ENCODE measurements at regions not wholly inside any gene's neighbourhood (a gene's known extent, or its start where the extent isn't known, plus 50 kb on each side); places are given as distances from the start of the nearest gene placed in this dataset.

DNA sequence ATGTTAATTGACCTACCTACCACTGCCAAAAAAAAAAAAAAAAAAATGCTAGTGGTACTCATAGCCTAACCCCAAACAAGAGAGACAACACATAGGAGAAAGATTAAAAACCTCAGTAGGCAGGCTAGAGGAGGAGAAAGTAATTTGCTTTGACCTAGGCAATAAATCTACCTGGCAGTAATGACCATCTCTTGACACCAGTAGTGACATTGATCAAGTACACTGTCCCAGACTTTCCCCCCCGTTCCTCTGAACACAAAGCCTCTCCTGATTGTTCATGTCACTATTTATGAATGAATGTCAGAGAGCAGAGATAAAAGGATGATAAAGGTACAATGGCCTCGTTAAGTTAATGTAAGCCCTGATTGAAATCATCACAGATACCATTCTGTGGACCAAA lies 746.8 kb downstream of the CBLN4 start:
- POLR2A ChIA-PET, result no interaction called here
- no TSS peak for BruUV-seq (replicated peaks)

More for the DNA sequence above, 746.8 kb downstream of the CBLN4 start:
- ChIA-PET RAD21 (ENCODE audit: unreplicated experiment) (no interaction called here), CTCF (no interaction called here), SMC1A (ENCODE audit: uncharacterized antibody, unreplicated experiment) (no interaction called here)
- TF ChIP-seq, protein P1, sequence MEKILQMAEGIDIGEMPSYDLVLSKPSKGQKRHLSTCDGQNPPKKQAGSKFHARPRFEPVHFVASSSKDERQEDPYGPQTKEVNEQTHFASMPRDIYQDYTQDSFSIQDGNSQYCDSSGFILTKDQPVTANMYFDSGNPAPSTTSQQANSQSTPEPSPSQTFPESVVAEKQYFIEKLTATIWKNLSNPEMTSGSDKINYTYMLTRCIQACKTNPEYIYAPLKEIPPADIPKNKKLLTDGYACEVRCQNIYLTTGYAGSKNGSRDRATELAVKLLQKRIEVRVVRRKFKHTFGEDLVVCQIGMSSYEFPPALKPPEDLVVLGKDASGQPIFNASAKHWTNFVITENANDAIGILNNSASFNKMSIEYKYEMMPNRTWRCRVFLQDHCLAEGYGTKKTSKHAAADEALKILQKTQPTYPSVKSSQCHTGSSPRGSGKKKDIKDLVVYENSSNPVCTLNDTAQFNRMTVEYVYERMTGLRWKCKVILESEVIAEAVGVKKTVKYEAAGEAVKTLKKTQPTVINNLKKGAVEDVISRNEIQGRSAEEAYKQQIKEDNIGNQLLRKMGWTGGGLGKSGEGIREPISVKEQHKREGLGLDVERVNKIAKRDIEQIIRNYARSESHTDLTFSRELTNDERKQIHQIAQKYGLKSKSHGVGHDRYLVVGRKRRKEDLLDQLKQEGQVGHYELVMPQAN (conservative IDR thresholded peaks at IDR 0.05), result no peak
- TF ChIP-seq ZNF384 (IDR thresholded peaks at IDR 0.05; ENCODE audit: borderline replicate concordance, low read depth, low read length) (no peak), ZBED1 (IDR thresholded peaks at IDR 0.05; ENCODE audit: borderline replicate concordance) (no peak), ZNF622 (IDR thresholded peaks at IDR 0.05) (no peak), MYB (IDR thresholded peaks at IDR 0.05; ENCODE audit: borderline replicate concordance, low read depth, low read length) (no peak), SP1 (IDR thresholded peaks at IDR 0.05; ENCODE audit: low read depth, low read length) (no peak), TAF1 (IDR thresholded peaks at IDR 0.05; ENCODE audit: borderline replicate concordance, low read depth, low read length) (no peak)
- TF ChIP-seq, protein P2, sequence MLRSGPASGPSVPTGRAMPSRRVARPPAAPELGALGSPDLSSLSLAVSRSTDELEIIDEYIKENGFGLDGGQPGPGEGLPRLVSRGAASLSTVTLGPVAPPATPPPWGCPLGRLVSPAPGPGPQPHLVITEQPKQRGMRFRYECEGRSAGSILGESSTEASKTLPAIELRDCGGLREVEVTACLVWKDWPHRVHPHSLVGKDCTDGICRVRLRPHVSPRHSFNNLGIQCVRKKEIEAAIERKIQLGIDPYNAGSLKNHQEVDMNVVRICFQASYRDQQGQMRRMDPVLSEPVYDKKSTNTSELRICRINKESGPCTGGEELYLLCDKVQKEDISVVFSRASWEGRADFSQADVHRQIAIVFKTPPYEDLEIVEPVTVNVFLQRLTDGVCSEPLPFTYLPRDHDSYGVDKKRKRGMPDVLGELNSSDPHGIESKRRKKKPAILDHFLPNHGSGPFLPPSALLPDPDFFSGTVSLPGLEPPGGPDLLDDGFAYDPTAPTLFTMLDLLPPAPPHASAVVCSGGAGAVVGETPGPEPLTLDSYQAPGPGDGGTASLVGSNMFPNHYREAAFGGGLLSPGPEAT (IDR thresholded peaks at IDR 0.05; ENCODE audit: low read depth), result no peak
- H3K4me1 ChIP-seq (ENCODE audit: control insufficient read depth, insufficient read depth, low read length), result no peaks in the 10 kb centered on the region
- no peaks in the 10 kb centered on the region for H4K20me1 ChIP-seq (ENCODE audit: control insufficient read depth, insufficient read depth)
- no peaks in the 10 kb centered on the region for H3K27me3 ChIP-seq (replicated peaks in 1 of 2; ENCODE audit: control insufficient read depth in 2 of 2, insufficient read depth in 2 of 2, low read length in 1 of 2)
- FAIRE-seq (no peak), ATAC-seq (no peak), DNase-seq (ENCODE audit: low read depth, low spot score) (no peak)
- intact Hi-C loops (cut with micrococcal nuclease; ENCODE audit: unreplicated experiment), result no loop called here
- H3K79me2 ChIP-seq (ENCODE audit: control insufficient read depth, insufficient read depth, low read length), result no peaks in the 10 kb centered on the region
- H3K27ac ChIP-seq (ENCODE audit: control insufficient read depth, insufficient read depth), result no peak overlapping the region
- 2% methylated on average over 2 of the region's 2 CpGs for WGBS (ENCODE audit: insufficient coverage, insufficient replicate concordance, low lambda C conversion rate, missing lambda C conversion rate)
- in situ Hi-C loops (cut with MboI), result no loop called here
- H3K4me3 ChIP-seq, result no peak overlapping the region
- no peak overlapping the region for H3K9ac ChIP-seq (ENCODE audit: control insufficient read depth, insufficient read depth, low read length)
- H3K4me2 ChIP-seq (ENCODE audit: control insufficient read depth, insufficient read depth), result no peak overlapping the region
- no peak overlapping the region for H2AFZ ChIP-seq (ENCODE audit: control insufficient read depth, low read depth, low read length)
- H3K9me3 ChIP-seq (replicated peaks; ENCODE audit: control insufficient read depth, insufficient read depth, low read length), result no peaks in the 10 kb centered on the region; the same call in 2 of the 3 replicates
- H3K36me3 ChIP-seq (ENCODE audit: control insufficient read depth in 2 of 2, insufficient read depth in 2 of 2, low read length in 1 of 2), result no peaks in the 10 kb centered on the region

All from GM12878 (cell line).